Activated T-helper 17 cell treated with anti-CD3 and anti-CD28 coated beads, Interleukin-2, amount 50 U/mL, for 72 hours (primary cell): ENCODE measurements at regions not wholly inside any gene's neighbourhood (a gene's known extent, or its start where the extent isn't known, plus 50 kb on each side); places are given as distances from the start of the nearest gene placed in this dataset.
"Not testable (repeated sequence)": the region's sequence is repeated elsewhere in the genome, so short reads cannot be mapped to it uniquely, and the experiment has no call there.

Source experiments
- ATAC-seq: fragments of 150-1000 bp; cut with Tn5 transposase; replicated peaks from 2 replicates; pipeline ENCODE4 v1.10.0; 2021; ENCODE audit warnings: mild to moderate bottlenecking, moderate library complexity
- H3K27ac Mint-ChIP-seq: one replicate; pipeline ENCODE4 v1.8.0; 2022; ENCODE audit warnings: mixed read lengths
- H3K27me3 Mint-ChIP-seq: one replicate; pipeline ENCODE4 v1.8.0; 2022; ENCODE audit warnings: mixed read lengths
- H3K36me3 Mint-ChIP-seq: one replicate; pipeline ENCODE4 v1.8.0; 2022; ENCODE audit warnings: low read depth, mild to moderate bottlenecking, mixed read lengths
- H3K4me1 Mint-ChIP-seq: one replicate; pipeline ENCODE4 v1.8.0; 2022; ENCODE audit warnings: mixed read lengths
- H3K4me3 Mint-ChIP-seq: one replicate; pipeline ENCODE4 v1.8.0; 2022; ENCODE audit warnings: mild to moderate bottlenecking, mixed read lengths
- H3K9me3 Mint-ChIP-seq: one replicate; pipeline ENCODE4 v1.8.0; 2022; ENCODE audit warnings: mixed read lengths

- not testable (repeated sequence) for H3K27ac Mint-ChIP-seq, H3K4me3 Mint-ChIP-seq, H3K9me3 Mint-ChIP-seq, ATAC-seq, H3K4me1 Mint-ChIP-seq, H3K27me3 Mint-ChIP-seq
- H3K36me3 Mint-ChIP-seq = peaks cover 26% of the 10 kb centered on the region
These were observed 263.5 kb upstream of the PLGLB2 start for GRCh38 chr2:87484363-87484762.

- H3K27ac Mint-ChIP-seq, H3K27me3 Mint-ChIP-seq, H3K4me1 Mint-ChIP-seq, H3K9me3 Mint-ChIP-seq: not testable (repeated sequence)
- peaks cover 19% of the 10 kb centered on the region for H3K36me3 Mint-ChIP-seq
- peak; percentile 15 for ATAC-seq
- H3K4me3 Mint-ChIP-seq = peak overlapping the region; percentile 57
These were observed 262.4 kb upstream of the PLGLB2 start for GRCh38 chr2:87485455-87485854.

GRCh38 chr2:87485884-87486283, 262.0 kb upstream of the PLGLB2 start:
- H3K27ac Mint-ChIP-seq, H3K4me1 Mint-ChIP-seq, H3K9me3 Mint-ChIP-seq, H3K27me3 Mint-ChIP-seq: not testable (repeated sequence)
- Mint-ChIP-seq H3K36me3 (peaks cover 15% of the 10 kb centered on the region), H3K4me3 (peak overlapping the region; percentile 57)
- peak; percentile 66 for ATAC-seq

GRCh38 chr2:87486413-87486812, 261.5 kb upstream of the PLGLB2 start:
- not testable (repeated sequence) for H3K9me3 Mint-ChIP-seq, H3K4me1 Mint-ChIP-seq, H3K27me3 Mint-ChIP-seq
- ATAC-seq = peak; percentile 47
- Mint-ChIP-seq H3K27ac (peak overlapping the region; percentile 43), H3K4me3 (peak overlapping the region; percentile 57), H3K36me3 (peaks cover 14% of the 10 kb centered on the region)

- H3K9me3 Mint-ChIP-seq, H3K27me3 Mint-ChIP-seq, H3K36me3 Mint-ChIP-seq, H3K27ac Mint-ChIP-seq, H3K4me1 Mint-ChIP-seq, ATAC-seq: not testable (repeated sequence)
- H3K4me3 Mint-ChIP-seq = peak overlapping the region; percentile 35
These were observed 259.9 kb upstream of the PLGLB2 start for GRCh38 chr2:87488021-87488420.

GRCh38 chr2:87488991-87489390, 258.9 kb upstream of the PLGLB2 start:
- H3K27ac Mint-ChIP-seq, H3K9me3 Mint-ChIP-seq, ATAC-seq, H3K4me1 Mint-ChIP-seq, H3K27me3 Mint-ChIP-seq, H3K36me3 Mint-ChIP-seq, H3K4me3 Mint-ChIP-seq: not testable (repeated sequence)

- H3K27me3 Mint-ChIP-seq, H3K36me3 Mint-ChIP-seq, H3K27ac Mint-ChIP-seq, H3K9me3 Mint-ChIP-seq, H3K4me1 Mint-ChIP-seq, ATAC-seq: not testable (repeated sequence)
- peak overlapping the region; percentile 19 for H3K4me3 Mint-ChIP-seq
These were observed 253.0 kb upstream of the PLGLB2 start for GRCh38 chr2:87494846-87495245.

GRCh38 chr2:87495455-87495854, 252.4 kb upstream of the PLGLB2 start:
- not testable (repeated sequence) for H3K27me3 Mint-ChIP-seq, H3K27ac Mint-ChIP-seq, H3K9me3 Mint-ChIP-seq, H3K4me1 Mint-ChIP-seq, ATAC-seq
- Mint-ChIP-seq H3K4me3 (peak overlapping the region; percentile 19), H3K36me3 (peaks cover 14% of the 10 kb centered on the region)

- not testable (repeated sequence) for H3K4me1 Mint-ChIP-seq, H3K9me3 Mint-ChIP-seq, H3K27ac Mint-ChIP-seq, H3K4me3 Mint-ChIP-seq, H3K27me3 Mint-ChIP-seq
- ATAC-seq = peak; percentile 59
- H3K36me3 Mint-ChIP-seq = peaks cover 14% of the 10 kb centered on the region
These were observed 251.6 kb upstream of the PLGLB2 start for GRCh38 chr2:87496036-87497006.

- H3K36me3 Mint-ChIP-seq, H3K27ac Mint-ChIP-seq, ATAC-seq, H3K9me3 Mint-ChIP-seq, H3K4me1 Mint-ChIP-seq, H3K27me3 Mint-ChIP-seq, H3K4me3 Mint-ChIP-seq: not testable (repeated sequence)
These were observed 250.8 kb upstream of the PLGLB2 start for GRCh38 chr2:87497135-87497534.

- H3K27me3 Mint-ChIP-seq, H3K36me3 Mint-ChIP-seq, H3K4me1 Mint-ChIP-seq, H3K4me3 Mint-ChIP-seq, H3K9me3 Mint-ChIP-seq, H3K27ac Mint-ChIP-seq: not testable (repeated sequence)
- ATAC-seq = peak; percentile 20
These were observed 250.2 kb upstream of the PLGLB2 start for GRCh38 chr2:87497700-87498099.

- H3K36me3 Mint-ChIP-seq = not testable (repeated sequence)
These were observed 249.6 kb upstream of the PLGLB2 start for GRCh38 chr2:87498169-87498853.

GRCh38 chr2:87498854-87499238, 249.0 kb upstream of the PLGLB2 start:
- not testable (repeated sequence) for H3K4me1 Mint-ChIP-seq, H3K4me3 Mint-ChIP-seq, H3K27ac Mint-ChIP-seq, H3K36me3 Mint-ChIP-seq, H3K9me3 Mint-ChIP-seq, H3K27me3 Mint-ChIP-seq, ATAC-seq

More at GRCh38 chr2:87498169-87498853, 249.6 kb upstream of the PLGLB2 start:
- H3K4me3 Mint-ChIP-seq, H3K9me3 Mint-ChIP-seq, H3K4me1 Mint-ChIP-seq, H3K27ac Mint-ChIP-seq, H3K27me3 Mint-ChIP-seq: not testable (repeated sequence)
- peak; percentile 71 for ATAC-seq

GRCh38 chr2:87499860-87500259, 248.0 kb upstream of the PLGLB2 start:
- ATAC-seq = peak; percentile 81
- H3K9me3 Mint-ChIP-seq, H3K4me1 Mint-ChIP-seq, H3K36me3 Mint-ChIP-seq, H3K27me3 Mint-ChIP-seq: not testable (repeated sequence)
- peak overlapping the region; percentile 95 for H3K27ac Mint-ChIP-seq
- peak overlapping the region; percentile 78 for H3K4me3 Mint-ChIP-seq

- not testable (repeated sequence) for H3K36me3 Mint-ChIP-seq, H3K9me3 Mint-ChIP-seq, H3K27me3 Mint-ChIP-seq, H3K4me1 Mint-ChIP-seq, ATAC-seq
- Mint-ChIP-seq H3K4me3 (peak overlapping the region; percentile 78), H3K27ac (peak overlapping the region; percentile 95)
These were observed 247.5 kb upstream of the PLGLB2 start for GRCh38 chr2:87500421-87500820.
